ENCODE measurements at regions not wholly inside any gene's neighbourhood (a gene's known extent, or its start where the extent isn't known, plus 50 kb on each side); places are given as distances from the start of the nearest gene placed in this dataset.
A peak's percentile ranks its signal among the peaks of the same experiment; 100 is the strongest.

- ATAC-seq, result no peak
- intact Hi-C loops (cut with DNase I), result no loop called here
- H3K27ac ChIP-seq, result no peak overlapping the region
- TF ChIP-seq CTCF (IDR thresholded peaks at IDR 0.05), result no peak
- H3K9me3 ChIP-seq, result peaks cover 0 to 6% of the 10 kb centered on the region in 2 donors
- no peak for DNase-seq
- no peaks in the 10 kb centered on the region for H3K36me3 ChIP-seq
- peaks cover 0 to 7% of the 10 kb centered on the region in 2 donors for H3K4me1 ChIP-seq
- no peaks in the 10 kb centered on the region for H3K27me3 ChIP-seq
- H3K4me3 ChIP-seq, result no peak overlapping the region
Measured at GRCh38 chr9:89748831-89749499, 144.2 kb downstream of the GADD45G start.

GRCh38 chr9:89749500-89750116 is 144.8 kb downstream of the GADD45G start:
- H3K27ac ChIP-seq, result no peak overlapping the region
- H3K9me3 ChIP-seq, result peaks cover 0 to 3% of the 10 kb centered on the region in 2 donors
- DNase-seq (no peak), ATAC-seq (no peak)
- no peak overlapping the region for H3K4me3 ChIP-seq
- intact Hi-C loops (cut with DNase I), result no loop called here
- H3K36me3 ChIP-seq, result no peaks in the 10 kb centered on the region
- H3K4me1 ChIP-seq, result peaks cover 0 to 7% of the 10 kb centered on the region in 2 donors
- TF ChIP-seq CTCF (IDR thresholded peaks at IDR 0.05), result no peak
- no peaks in the 10 kb centered on the region for H3K27me3 ChIP-seq

GRCh38 chr9:89750117-89750791 is 145.4 kb downstream of the GADD45G start:
- H3K27me3 ChIP-seq, result no peaks in the 10 kb centered on the region
- no peak for TF ChIP-seq CTCF (IDR thresholded peaks at IDR 0.05)
- H3K4me1 ChIP-seq, result peaks cover 0 to 7% of the 10 kb centered on the region in 2 donors
- H3K9me3 ChIP-seq, result no peaks in the 10 kb centered on the region
- H3K4me3 ChIP-seq, result no peak overlapping the region
- DNase-seq (peak in 2 of 4 donors; percentile 80 to 87), ATAC-seq (peak; percentile 37)
- intact Hi-C loops (cut with DNase I), result no loop called here
- H3K27ac ChIP-seq, result no peak overlapping the region
- no peaks in the 10 kb centered on the region for H3K36me3 ChIP-seq

- no peak for TF ChIP-seq CTCF (IDR thresholded peaks at IDR 0.05)
- intact Hi-C loops (cut with DNase I), result no loop called here
- no peak for ATAC-seq
Measured at GRCh38 chr9:89751079-89751825, 146.4 kb downstream of the GADD45G start.

More at GRCh38 chr9:89751079-89751825, 146.4 kb downstream of the GADD45G start:
- H3K27me3 ChIP-seq, result no peaks in the 10 kb centered on the region
- no peak overlapping the region for H3K27ac ChIP-seq
- H3K4me3 ChIP-seq, result no peak overlapping the region
- no peak for DNase-seq
- no peaks in the 10 kb centered on the region for H3K9me3 ChIP-seq
- peaks cover 0 to 7% of the 10 kb centered on the region in 2 donors for H3K4me1 ChIP-seq
- no peaks in the 10 kb centered on the region for H3K36me3 ChIP-seq
